ENCODE measurements at regions not wholly inside any gene's neighbourhood (a gene's known extent, or its start where the extent isn't known, plus 50 kb on each side); places are given as distances from the start of the nearest gene placed in this dataset.

GRCh38 chr4:36446275-36446674 is 164.9 kb downstream of the DTHD1 start:
- DNase-seq (ENCODE audit: low spot score) = no peak
- Mint-ChIP-seq H3K27me3 (ENCODE audit: insufficient read depth) (peaks cover 7% of the 10 kb centered on the region), H3K36me3 (ENCODE audit: low read depth) (no peaks in the 10 kb centered on the region), H3K9me3 (no peaks in the 10 kb centered on the region), H3K4me3 (no peak overlapping the region), H3K27ac (no peak overlapping the region), H3K4me1 (ENCODE audit: low read depth) (no peaks in the 10 kb centered on the region)
- intact Hi-C loops (cut with micrococcal nuclease) = no loop called here

- no peaks in the 10 kb centered on the region for H3K36me3 Mint-ChIP-seq (ENCODE audit: low read depth)
- no peak for DNase-seq (ENCODE audit: low spot score)
- intact Hi-C loops (cut with micrococcal nuclease) = no loop called here
- H3K27ac Mint-ChIP-seq = no peak overlapping the region
- no peak overlapping the region for H3K4me3 Mint-ChIP-seq
- H3K4me1 Mint-ChIP-seq (ENCODE audit: low read depth) = no peaks in the 10 kb centered on the region
- H3K9me3 Mint-ChIP-seq = no peaks in the 10 kb centered on the region
- no peaks in the 10 kb centered on the region for H3K27me3 Mint-ChIP-seq (ENCODE audit: insufficient read depth)
These were observed 179.9 kb downstream of the DTHD1 start for GRCh38 chr4:36461344-36461743.

GRCh38 chr4:36467670-36468069 is 186.3 kb downstream of the DTHD1 start:
- intact Hi-C loops (cut with micrococcal nuclease) = no loop called here
- Mint-ChIP-seq H3K27me3 (ENCODE audit: insufficient read depth) (no peaks in the 10 kb centered on the region), H3K4me3 (no peak overlapping the region), H3K36me3 (ENCODE audit: low read depth) (no peaks in the 10 kb centered on the region), H3K9me3 (no peaks in the 10 kb centered on the region), H3K4me1 (ENCODE audit: low read depth) (no peaks in the 10 kb centered on the region), H3K27ac (no peak overlapping the region)
- DNase-seq (ENCODE audit: low spot score) = no peak

GRCh38 chr4:36471903-36472302 is 190.5 kb downstream of the DTHD1 start:
- DNase-seq (ENCODE audit: low spot score) = no peak
- no peaks in the 10 kb centered on the region for H3K36me3 Mint-ChIP-seq (ENCODE audit: low read depth)

GRCh38 chr4:36476135-36476534 is 194.7 kb downstream of the DTHD1 start:
- intact Hi-C loops (cut with micrococcal nuclease) = no loop called here
- no peaks in the 10 kb centered on the region for H3K9me3 Mint-ChIP-seq
- H3K27me3 Mint-ChIP-seq (ENCODE audit: insufficient read depth) = peaks cover 11% of the 10 kb centered on the region
- no peak overlapping the region for H3K27ac Mint-ChIP-seq
- H3K36me3 Mint-ChIP-seq (ENCODE audit: low read depth) = no peaks in the 10 kb centered on the region
- H3K4me3 Mint-ChIP-seq = no peak overlapping the region
- no peak for DNase-seq (ENCODE audit: low spot score)
- no peaks in the 10 kb centered on the region for H3K4me1 Mint-ChIP-seq (ENCODE audit: low read depth)

More at GRCh38 chr4:36471903-36472302, 190.5 kb downstream of the DTHD1 start:
- Mint-ChIP-seq H3K4me1 (ENCODE audit: low read depth) (no peaks in the 10 kb centered on the region), H3K4me3 (no peak overlapping the region), H3K27ac (no peak overlapping the region), H3K9me3 (no peaks in the 10 kb centered on the region), H3K27me3 (ENCODE audit: insufficient read depth) (peaks cover 5% of the 10 kb centered on the region)
- intact Hi-C loops (cut with micrococcal nuclease) = no loop called here

GRCh38 chr4:36477861-36478260 is 196.4 kb downstream of the DTHD1 start:
- H3K27ac Mint-ChIP-seq = no peak overlapping the region
- no peaks in the 10 kb centered on the region for H3K36me3 Mint-ChIP-seq (ENCODE audit: low read depth)
- no peaks in the 10 kb centered on the region for H3K4me1 Mint-ChIP-seq (ENCODE audit: low read depth)
- H3K27me3 Mint-ChIP-seq (ENCODE audit: insufficient read depth) = peaks cover 11% of the 10 kb centered on the region
- no peak overlapping the region for H3K4me3 Mint-ChIP-seq
- no peak for DNase-seq (ENCODE audit: low spot score)
- H3K9me3 Mint-ChIP-seq = no peaks in the 10 kb centered on the region
- intact Hi-C loops (cut with micrococcal nuclease) = no loop called here

GRCh38 chr4:36485885-36486284 is 204.5 kb downstream of the DTHD1 start:
- H3K36me3 Mint-ChIP-seq (ENCODE audit: low read depth) = no peaks in the 10 kb centered on the region
- H3K27ac Mint-ChIP-seq = no peak overlapping the region
- no peak for DNase-seq (ENCODE audit: low spot score)
- H3K4me3 Mint-ChIP-seq = no peak overlapping the region
- H3K4me1 Mint-ChIP-seq (ENCODE audit: low read depth) = no peaks in the 10 kb centered on the region
- intact Hi-C loops (cut with micrococcal nuclease) = no loop called here
- peaks cover under 1% of the 10 kb centered on the region for H3K27me3 Mint-ChIP-seq (ENCODE audit: insufficient read depth)
- no peaks in the 10 kb centered on the region for H3K9me3 Mint-ChIP-seq

GRCh38 chr4:36489798-36490197 is 208.4 kb downstream of the DTHD1 start:
- no peak for DNase-seq (ENCODE audit: low spot score)
- H3K4me1 Mint-ChIP-seq (ENCODE audit: low read depth) = no peaks in the 10 kb centered on the region
- H3K4me3 Mint-ChIP-seq = no peak overlapping the region
- no peaks in the 10 kb centered on the region for H3K36me3 Mint-ChIP-seq (ENCODE audit: low read depth)
- no peaks in the 10 kb centered on the region for H3K27me3 Mint-ChIP-seq (ENCODE audit: insufficient read depth)
- no peaks in the 10 kb centered on the region for H3K9me3 Mint-ChIP-seq
- H3K27ac Mint-ChIP-seq = no peak overlapping the region
- intact Hi-C loops (cut with micrococcal nuclease) = no loop called here

- Mint-ChIP-seq H3K4me1 (ENCODE audit: low read depth) (no peaks in the 10 kb centered on the region), H3K36me3 (ENCODE audit: low read depth) (no peaks in the 10 kb centered on the region), H3K27me3 (ENCODE audit: insufficient read depth) (no peaks in the 10 kb centered on the region), H3K9me3 (no peaks in the 10 kb centered on the region), H3K4me3 (no peak overlapping the region), H3K27ac (no peak overlapping the region)
- no peak for DNase-seq (ENCODE audit: low spot score)
- intact Hi-C loops (cut with micrococcal nuclease) = no loop called here
These were observed 210.6 kb downstream of the DTHD1 start for GRCh38 chr4:36492041-36492440.

GRCh38 chr4:36492590-36492989 is 211.2 kb downstream of the DTHD1 start:
- H3K9me3 Mint-ChIP-seq = no peaks in the 10 kb centered on the region
- no peaks in the 10 kb centered on the region for H3K27me3 Mint-ChIP-seq (ENCODE audit: insufficient read depth)
- no peak overlapping the region for H3K4me3 Mint-ChIP-seq
- DNase-seq (ENCODE audit: low spot score) = no peak
- no peaks in the 10 kb centered on the region for H3K4me1 Mint-ChIP-seq (ENCODE audit: low read depth)
- H3K36me3 Mint-ChIP-seq (ENCODE audit: low read depth) = no peaks in the 10 kb centered on the region
- intact Hi-C loops (cut with micrococcal nuclease) = no loop called here
- H3K27ac Mint-ChIP-seq = no peak overlapping the region

GRCh38 chr4:36493251-36493650 is 211.8 kb downstream of the DTHD1 start:
- intact Hi-C loops (cut with micrococcal nuclease) = no loop called here
- Mint-ChIP-seq H3K4me1 (ENCODE audit: low read depth) (no peaks in the 10 kb centered on the region), H3K27me3 (ENCODE audit: insufficient read depth) (no peaks in the 10 kb centered on the region), H3K4me3 (no peak overlapping the region), H3K27ac (no peak overlapping the region), H3K36me3 (ENCODE audit: low read depth) (no peaks in the 10 kb centered on the region), H3K9me3 (no peaks in the 10 kb centered on the region)
- no peak for DNase-seq (ENCODE audit: low spot score)

GRCh38 chr4:36494016-36494415 is 212.6 kb downstream of the DTHD1 start:
- no peak for DNase-seq (ENCODE audit: low spot score)
- Mint-ChIP-seq H3K4me1 (ENCODE audit: low read depth) (no peaks in the 10 kb centered on the region), H3K36me3 (ENCODE audit: low read depth) (no peaks in the 10 kb centered on the region), H3K27me3 (ENCODE audit: insufficient read depth) (no peaks in the 10 kb centered on the region), H3K4me3 (no peak overlapping the region), H3K9me3 (no peaks in the 10 kb centered on the region), H3K27ac (no peak overlapping the region)
- intact Hi-C loops (cut with micrococcal nuclease) = no loop called here

GRCh38 chr4:36494747-36495146 is 213.3 kb downstream of the DTHD1 start:
- no peaks in the 10 kb centered on the region for H3K4me1 Mint-ChIP-seq (ENCODE audit: low read depth)
- no peak for DNase-seq (ENCODE audit: low spot score)
- H3K4me3 Mint-ChIP-seq = no peak overlapping the region
- H3K36me3 Mint-ChIP-seq (ENCODE audit: low read depth) = no peaks in the 10 kb centered on the region
- H3K27ac Mint-ChIP-seq = no peak overlapping the region
- intact Hi-C loops (cut with micrococcal nuclease) = no loop called here
- H3K27me3 Mint-ChIP-seq (ENCODE audit: insufficient read depth) = no peaks in the 10 kb centered on the region
- no peaks in the 10 kb centered on the region for H3K9me3 Mint-ChIP-seq

- Mint-ChIP-seq H3K4me3 (no peak overlapping the region), H3K27ac (no peak overlapping the region), H3K4me1 (ENCODE audit: low read depth) (no peaks in the 10 kb centered on the region), H3K36me3 (ENCODE audit: low read depth) (no peaks in the 10 kb centered on the region), H3K27me3 (ENCODE audit: insufficient read depth) (peaks cover under 1% of the 10 kb centered on the region), H3K9me3 (no peaks in the 10 kb centered on the region)
- DNase-seq (ENCODE audit: low spot score) = no peak
- intact Hi-C loops (cut with micrococcal nuclease) = no loop called here
These were observed 220.9 kb downstream of the DTHD1 start for GRCh38 chr4:36502350-36502749.
